MM.1S (cell line): ENCODE measurements at regions not wholly inside any gene's neighbourhood (a gene's known extent, or its start where the extent isn't known, plus 50 kb on each side); places are given as distances from the start of the nearest gene placed in this dataset.

Experiments used
- CTCF ChIP-seq: fragments of 300-600 bp; sonication (generic); IDR thresholded peaks from 2 replicates; pipeline ENCODE4 v1.5.1; 2016; ENCODE audit warnings: antibody characterized with exemption, low read length, mixed read lengths
- EZH2 ChIP-seq: fragments of 300-600 bp; sonication (generic); optimal IDR thresholded peaks from 2 replicates; pipeline ENCODE3; 2017; ENCODE audit warnings: low read depth, mild to moderate bottlenecking, antibody characterized with exemption, low read length, mixed read lengths
- EZH2phosphoT487 ChIP-seq: fragments of 300-600 bp; sonication (generic); IDR thresholded peaks from 2 replicates; pipeline ENCODE4 v1.6.1; 2018; ENCODE audit warnings: antibody characterized with exemption, low read length

- TF ChIP-seq EZH2 (no peak), CTCF (no peak), EZH2phosphoT487 (no peak)
Observed at GRCh38 chr4:60879135-60879701, 320.9 kb upstream of the ADGRL3 start.
